HT1080 (cell line): ENCODE measurements at regions not wholly inside any gene's neighbourhood (a gene's known extent, or its start where the extent isn't known, plus 50 kb on each side); places are given as distances from the start of the nearest gene placed in this dataset.
"Not testable (repeated sequence)": the region's sequence is repeated elsewhere in the genome, so short reads cannot be mapped to it uniquely, and the experiment has no call there.

ENCODE experiments used
- DNase-seq: peaks from one replicate; pipeline ENCODE4 v3.0.0-alpha.2; 2015; ENCODE audit warnings: low read depth

GRCh38 chr7:26958834-26959233, 94.4 kb upstream of the SKAP2 start:
- DNase-seq, result peak; percentile 90

GRCh38 chr7:26955516-26955915, 91.1 kb upstream of the SKAP2 start:
- DNase-seq, result no peak

GRCh38 chr7:26954951-26955350, 90.6 kb upstream of the SKAP2 start:
- DNase-seq, result no peak

GRCh38 chr7:26951407-26951950, 87.1 kb upstream of the SKAP2 start:
- DNase-seq, result no peak

GRCh38 chr7:26950889-26951288, 86.5 kb upstream of the SKAP2 start:
- no peak for DNase-seq

GRCh38 chr7:26949319-26949718, 84.9 kb upstream of the SKAP2 start:
- DNase-seq, result no peak

GRCh38 chr7:26948617-26949118, 84.3 kb upstream of the SKAP2 start:
- DNase-seq, result no peak

GRCh38 chr7:26944501-26945358, 80.3 kb upstream of the SKAP2 start:
- DNase-seq, result no peak

GRCh38 chr7:26937939-26938623, 73.7 kb upstream of the SKAP2 start:
- DNase-seq, result no peak

- no peak for DNase-seq
Measured at GRCh38 chr7:26937306-26937705, 72.9 kb upstream of the SKAP2 start.

- not testable (repeated sequence) for DNase-seq
Measured at GRCh38 chr7:26932616-26933015, 68.2 kb upstream of the SKAP2 start.

- DNase-seq, result no peak
Measured at GRCh38 chr7:26930845-26931244, 66.5 kb upstream of the SKAP2 start.

GRCh38 chr7:26930201-26930600, 65.8 kb upstream of the SKAP2 start:
- no peak for DNase-seq

- no peak for DNase-seq
Measured at GRCh38 chr7:26928703-26929347, 64.4 kb upstream of the SKAP2 start.

GRCh38 chr7:26925768-26926167, 61.4 kb upstream of the SKAP2 start:
- no peak for DNase-seq

GRCh38 chr7:26924149-26924767, 59.9 kb upstream of the SKAP2 start:
- DNase-seq, result no peak

- no peak for DNase-seq
Measured at GRCh38 chr7:26919906-26920493, 55.6 kb upstream of the SKAP2 start.

GRCh38 chr7:26918241-26918640, 53.9 kb upstream of the SKAP2 start:
- DNase-seq, result peak; percentile 8

GRCh38 chr7:26916779-26917320, 52.5 kb upstream of the SKAP2 start:
- DNase-seq, result no peak

- no peak for DNase-seq
Measured at GRCh38 chr7:26916336-26916735, 51.9 kb upstream of the SKAP2 start.
